Hematopoietic multipotent progenitor cell treated with erythropoietin and hydrocortisone succinate and interleukin-3 and kit ligand, for 15 days (in vitro differentiated cells): ENCODE measurements at regions not wholly inside any gene's neighbourhood (a gene's known extent, or its start where the extent isn't known, plus 50 kb on each side); places are given as distances from the start of the nearest gene placed in this dataset.

Experiments
- DNase-seq: peaks from one replicate; pipeline ENCODE4 v3.0.0-alpha.2; 2015; ENCODE audit warnings: low spot score

- DNase-seq = no peak
Observed at GRCh38 chr3:141418751-141419150, 50.4 kb downstream of the ZBTB38 start.

- DNase-seq = no peak
Observed at GRCh38 chr3:141419946-141420345, 51.6 kb downstream of the ZBTB38 start.

- no peak for DNase-seq
Observed at GRCh38 chr3:141421186-141421585, 52.9 kb downstream of the ZBTB38 start.

GRCh38 chr3:141421639-141422319, 53.5 kb downstream of the ZBTB38 start:
- DNase-seq = no peak

- DNase-seq = no peak
Observed at GRCh38 chr3:141422961-141423582, 54.8 kb downstream of the ZBTB38 start.

- no peak for DNase-seq
Observed at GRCh38 chr3:141425523-141426233, 57.4 kb downstream of the ZBTB38 start.

GRCh38 chr3:141426404-141427034, 58.2 kb downstream of the ZBTB38 start:
- no peak for DNase-seq

GRCh38 chr3:141427764-141428163, 59.1 kb upstream of the RASA2 start:
- no peak for DNase-seq

GRCh38 chr3:141429371-141430035, 57.3 kb upstream of the RASA2 start:
- no peak for DNase-seq

GRCh38 chr3:141430316-141430715, 56.5 kb upstream of the RASA2 start:
- no peak for DNase-seq

GRCh38 chr3:141431411-141432378, 55.1 kb upstream of the RASA2 start:
- DNase-seq = no peak

GRCh38 chr3:141432904-141433303, 53.9 kb upstream of the RASA2 start:
- no peak for DNase-seq

- no peak for DNase-seq
Observed at GRCh38 chr3:141434255-141434654, 52.6 kb upstream of the RASA2 start.

GRCh38 chr3:141436180-141436579, 50.6 kb upstream of the RASA2 start:
- DNase-seq = peak; percentile 30
